ENCODE measurements at regions not wholly inside any gene's neighbourhood (a gene's known extent, or its start where the extent isn't known, plus 50 kb on each side); places are given as distances from the start of the nearest gene placed in this dataset.

- Histone ChIP-seq H3K27ac (ENCODE audit: insufficient read depth, low read depth, low read length) (no peak overlapping the region), H3K27me3 (ENCODE audit: control insufficient read depth in 2 of 2, insufficient read depth in 2 of 2, low read length in 2 of 2) (no peaks in the 10 kb centered on the region), H3K9me3 (replicated peaks; ENCODE audit: control insufficient read depth, insufficient read depth, low read length) (no peaks in the 10 kb centered on the region), H3K79me2 (ENCODE audit: control insufficient read depth, insufficient read depth, low read length) (no peaks in the 10 kb centered on the region), H3K4me3 (replicated peaks in 1 of 3; ENCODE audit: insufficient read depth in 1 of 3, low read depth in 1 of 3, low read length in 3 of 3) (no peak overlapping the region), H3K4me1 (ENCODE audit: control insufficient read depth, extremely low read depth, insufficient read depth, low read length) (no peaks in the 10 kb centered on the region), H4K20me1 (replicated peaks; ENCODE audit: control insufficient read depth, extremely low read depth, insufficient read depth, low read length) (no peaks in the 10 kb centered on the region), H3K4me2 (ENCODE audit: insufficient read depth, low read length) (no peak overlapping the region), H3K9me1 (replicated peaks; ENCODE audit: control insufficient read depth, extremely low read depth, insufficient read depth, low read length) (no peaks in the 10 kb centered on the region), H3K9ac (replicated peaks; ENCODE audit: extremely low read depth, insufficient read depth, low read length) (no peak overlapping the region), H2AFZ (ENCODE audit: low read depth, low read length) (no peak overlapping the region), H3K36me3 (ENCODE audit: control insufficient read depth in 2 of 2, extremely low read depth in 1 of 2, insufficient read depth in 2 of 2, low read length in 2 of 2) (no peaks in the 10 kb centered on the region)
- intact Hi-C loops (cut with micrococcal nuclease) (no loop called here), dilution Hi-C loops (cut with MboI; ENCODE audit: extremely low pct_ligation_motif_present, low sequenced_read_pairs) (no loop called here)
- CTCF ChIA-PET = no interaction called here
- POLR2A ChIA-PET = no interaction called here
- TF ChIP-seq, protein P1, sequence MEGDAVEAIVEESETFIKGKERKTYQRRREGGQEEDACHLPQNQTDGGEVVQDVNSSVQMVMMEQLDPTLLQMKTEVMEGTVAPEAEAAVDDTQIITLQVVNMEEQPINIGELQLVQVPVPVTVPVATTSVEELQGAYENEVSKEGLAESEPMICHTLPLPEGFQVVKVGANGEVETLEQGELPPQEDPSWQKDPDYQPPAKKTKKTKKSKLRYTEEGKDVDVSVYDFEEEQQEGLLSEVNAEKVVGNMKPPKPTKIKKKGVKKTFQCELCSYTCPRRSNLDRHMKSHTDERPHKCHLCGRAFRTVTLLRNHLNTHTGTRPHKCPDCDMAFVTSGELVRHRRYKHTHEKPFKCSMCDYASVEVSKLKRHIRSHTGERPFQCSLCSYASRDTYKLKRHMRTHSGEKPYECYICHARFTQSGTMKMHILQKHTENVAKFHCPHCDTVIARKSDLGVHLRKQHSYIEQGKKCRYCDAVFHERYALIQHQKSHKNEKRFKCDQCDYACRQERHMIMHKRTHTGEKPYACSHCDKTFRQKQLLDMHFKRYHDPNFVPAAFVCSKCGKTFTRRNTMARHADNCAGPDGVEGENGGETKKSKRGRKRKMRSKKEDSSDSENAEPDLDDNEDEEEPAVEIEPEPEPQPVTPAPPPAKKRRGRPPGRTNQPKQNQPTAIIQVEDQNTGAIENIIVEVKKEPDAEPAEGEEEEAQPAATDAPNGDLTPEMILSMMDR (IDR thresholded peaks at IDR 0.05; ENCODE audit: extremely low read depth in 1 of 2, insufficient read depth in 1 of 2, low read depth in 1 of 2, low read length in 2 of 2) = no peak
- no peak for TF ChIP-seq POLR2A (IDR thresholded peaks at IDR 0.05; ENCODE audit: low read depth, low read length)
- TF ChIP-seq EZH2 (IDR thresholded peaks at IDR 0.05; ENCODE audit: borderline replicate concordance, low read depth, low read length, severe bottlenecking) = no peak
- TF ChIP-seq GATA2 (IDR thresholded peaks at IDR 0.05; ENCODE audit: insufficient read depth, insufficient read length, low read depth, low read length) = no peak
- TF ChIP-seq JUN (IDR thresholded peaks at IDR 0.05; ENCODE audit: borderline replicate concordance, insufficient read depth, insufficient read length, low read depth) = no peak
- TF ChIP-seq FOS (IDR thresholded peaks at IDR 0.05; ENCODE audit: borderline replicate concordance, insufficient read depth, low read length) = no peak
- no peak for TF ChIP-seq POLR2AphosphoS5 (IDR thresholded peaks at IDR 0.05; ENCODE audit: insufficient read depth, low read depth, low read length)
- TF ChIP-seq MAX (IDR thresholded peaks at IDR 0.05; ENCODE audit: insufficient read depth, insufficient read length) = no peak
- TF ChIP-seq MYC (IDR thresholded peaks at IDR 0.05; ENCODE audit: low read depth, low read length) = no peak
- DNase-seq (ENCODE audit: low read depth, low spot score) (no peak), FAIRE-seq (no peak)
- no TSS peak for BruUV-seq (replicated peaks)
Measured at GRCh38 chr10:58976254-58976653, 200.2 kb upstream of the PHYHIPL start.

Data from endothelial cell of umbilical vein (primary cell).